ENCODE measurements at regions not wholly inside any gene's neighbourhood (a gene's known extent, or its start where the extent isn't known, plus 50 kb on each side); places are given as distances from the start of the nearest gene placed in this dataset.

- no peak overlapping the region for H3K4me3 ChIP-seq
- intact Hi-C loops (cut with DNase I), result loop anchor here (5.0 kb wide), 2 partner anchors 38 to 78 kb away; partner anchors contain the start of gene AKIP1
- 89 to 91% methylated on average over 5 of the region's 5 CpGs for WGBS, 2 donors
- no peaks in the 10 kb centered on the region for H3K9me3 ChIP-seq
- no peak for TF ChIP-seq POLR2A (IDR thresholded peaks at IDR 0.05)
- no peak for TF ChIP-seq CTCF (IDR thresholded peaks at IDR 0.05)
- no peak for TF ChIP-seq POLR2AphosphoS5 (IDR thresholded peaks at IDR 0.05)
- no peak for TF ChIP-seq EP300 (IDR thresholded peaks at IDR 0.05)
- no peaks in the 10 kb centered on the region for H3K36me3 ChIP-seq
- no peak for DNase-seq
- H3K4me1 ChIP-seq, result peaks cover 0 to 44% (median 27%) of the 10 kb centered on the region in 4 donors
- peak overlapping the region in 2 of 4 donors; percentile 87 for H3K27ac ChIP-seq
- no peaks in the 10 kb centered on the region for H3K27me3 ChIP-seq
Observed at GRCh38 chr11:8834379-8834778, 76.6 kb upstream of the AKIP1 start.

DNA sequence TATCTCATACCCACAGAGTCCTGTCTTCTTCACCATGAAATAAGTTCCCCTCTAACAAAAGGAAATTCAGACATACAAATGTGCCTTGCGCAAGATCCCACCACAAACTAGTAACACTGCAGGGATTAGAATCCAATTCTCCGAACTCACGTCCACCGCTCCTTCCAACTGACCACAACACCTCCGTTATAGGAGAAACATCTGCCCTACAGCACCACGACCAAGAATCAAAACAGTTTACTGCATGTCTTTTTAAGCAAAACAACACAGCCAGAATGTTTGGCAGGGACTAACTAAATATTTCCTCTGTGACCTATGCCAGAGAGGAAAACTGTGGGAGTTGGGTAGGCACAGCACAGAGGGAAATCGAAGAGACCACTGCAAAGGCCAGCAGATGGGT is 72.7 kb upstream of the AKIP1 start:
- H3K36me3 ChIP-seq, result no peaks in the 10 kb centered on the region
- intact Hi-C loops (cut with DNase I), result no loop called here
- H3K4me1 ChIP-seq, result peaks cover 0 to 51% (median 31%) of the 10 kb centered on the region in 4 donors
- H3K4me3 ChIP-seq, result no peak overlapping the region
- 66 to 81% methylated on average over 7 of the region's 7 CpGs for WGBS, 2 donors
- H3K27me3 ChIP-seq, result no peaks in the 10 kb centered on the region
- H3K27ac ChIP-seq, result peak overlapping the region; percentile 21 to 75 (median 46)
- TF ChIP-seq POLR2AphosphoS5 (IDR thresholded peaks at IDR 0.05) (no peak), CTCF (IDR thresholded peaks at IDR 0.05) (no peak)
- DNase-seq, result peak; percentile 46
- no peaks in the 10 kb centered on the region for H3K9me3 ChIP-seq

DNA sequence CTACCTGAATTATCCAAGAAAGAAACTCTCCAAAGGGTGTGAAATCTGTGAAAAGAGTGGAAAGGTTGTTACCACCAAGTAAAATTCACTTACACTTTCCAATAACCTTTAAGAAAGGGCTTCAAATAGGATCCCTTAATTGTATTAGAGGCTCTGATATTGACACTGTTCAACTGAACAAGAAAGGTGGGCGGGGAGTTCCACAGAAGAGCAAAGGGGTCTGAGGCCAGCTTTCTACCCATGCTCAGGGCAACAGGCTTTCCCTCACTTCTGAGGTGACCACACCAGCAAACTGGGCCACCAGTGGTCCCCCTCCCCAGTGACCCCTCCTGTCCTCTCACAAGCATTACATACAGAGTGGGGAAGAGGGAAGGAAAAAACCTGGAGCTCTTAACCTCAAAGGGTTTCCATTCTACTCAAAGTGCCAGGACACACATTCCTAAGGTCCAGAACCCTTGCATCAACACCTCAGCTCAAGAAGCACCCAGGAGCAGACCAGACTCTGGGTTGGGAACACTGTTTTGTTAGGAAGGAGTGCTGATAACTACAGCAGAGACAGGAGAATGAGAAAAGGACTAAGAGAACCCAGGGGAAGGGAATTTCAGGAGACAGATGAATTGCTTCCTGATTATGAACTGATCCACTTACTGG is 71.6 kb upstream of the AKIP1 start:
- peak overlapping the region; percentile 31 to 75 (median 66) for H3K27ac ChIP-seq
- H3K36me3 ChIP-seq, result no peaks in the 10 kb centered on the region
- TF ChIP-seq POLR2A (IDR thresholded peaks at IDR 0.05), result no peak
- no peak for TF ChIP-seq CTCF (IDR thresholded peaks at IDR 0.05)
- no peak for TF ChIP-seq POLR2AphosphoS5 (IDR thresholded peaks at IDR 0.05)
- TF ChIP-seq EP300 (IDR thresholded peaks at IDR 0.05), result no peak
- no peaks in the 10 kb centered on the region for H3K9me3 ChIP-seq
- 28 to 44% methylated on average over 1 of the region's 1 CpG for WGBS, 2 donors
- DNase-seq, result no peak
- H3K27me3 ChIP-seq, result no peaks in the 10 kb centered on the region
- peaks cover 0 to 40% (median 27%) of the 10 kb centered on the region in 4 donors for H3K4me1 ChIP-seq
- no peak overlapping the region for H3K4me3 ChIP-seq
- intact Hi-C loops (cut with DNase I), result no loop called here

- Histone ChIP-seq H3K4me3 (no peak overlapping the region), H3K27ac (peak overlapping the region; percentile 31 to 75 (median 66)), H3K27me3 (no peaks in the 10 kb centered on the region), H3K36me3 (no peaks in the 10 kb centered on the region), H3K9me3 (no peaks in the 10 kb centered on the region), H3K4me1 (peaks cover 0 to 38% (median 27%) of the 10 kb centered on the region in 4 donors)
- TF ChIP-seq POLR2AphosphoS5 (IDR thresholded peaks at IDR 0.05), result no peak
- no peak for TF ChIP-seq EP300 (IDR thresholded peaks at IDR 0.05)
- peak; percentile 56 for DNase-seq
- 12 to 51% methylated on average over 8 of the region's 8 CpGs for WGBS, 2 donors
- intact Hi-C loops (cut with DNase I), result no loop called here
Observed at GRCh38 chr11:8839957-8840945, 70.7 kb upstream of the AKIP1 start.

DNA sequence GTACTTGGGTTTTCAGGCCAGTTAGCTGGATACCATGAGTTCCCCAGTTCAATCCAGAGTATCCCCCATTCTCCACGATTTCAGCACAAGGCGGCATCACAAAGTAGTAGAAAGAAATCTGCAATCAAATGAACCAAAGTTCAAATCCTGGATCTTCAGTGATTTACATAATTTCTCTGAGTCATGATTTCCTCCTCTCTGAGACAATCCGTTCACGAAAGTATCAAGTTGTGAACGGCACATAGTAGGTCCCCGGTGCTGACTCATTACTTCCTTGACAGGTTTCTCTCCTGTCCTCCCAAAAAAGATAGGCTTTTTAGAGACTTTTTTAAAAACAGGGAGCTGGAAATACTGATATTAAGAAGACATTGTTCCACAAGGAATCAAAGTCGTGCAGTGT is 69.1 kb upstream of the AKIP1 start:
- intact Hi-C loops (cut with DNase I), result no loop called here
- no peak for DNase-seq
- Histone ChIP-seq H3K36me3 (no peaks in the 10 kb centered on the region), H3K4me1 (peaks cover 0 to 38% (median 27%) of the 10 kb centered on the region in 4 donors), H3K27ac (peak overlapping the region in 1 of 4 donors; percentile 36), H3K9me3 (no peaks in the 10 kb centered on the region), H3K27me3 (no peaks in the 10 kb centered on the region), H3K4me3 (no peak overlapping the region)
- WGBS, 2 donors, result 78 to 82% methylated on average over 7 of the region's 7 CpGs
- TF ChIP-seq POLR2AphosphoS5 (IDR thresholded peaks at IDR 0.05) (no peak), POLR2A (IDR thresholded peaks at IDR 0.05) (no peak), EP300 (IDR thresholded peaks at IDR 0.05) (no peak), CTCF (IDR thresholded peaks at IDR 0.05) (no peak)

Data from sigmoid colon (tissue), 6 donors.